ENCODE measurements at regions not wholly inside any gene's neighbourhood (a gene's known extent, or its start where the extent isn't known, plus 50 kb on each side); places are given as distances from the start of the nearest gene placed in this dataset.
A peak's percentile ranks its signal among the peaks of the same experiment; 100 is the strongest.
"Not testable (repeated sequence)": the region's sequence is repeated elsewhere in the genome, so short reads cannot be mapped to it uniquely, and the experiment has no call there.

- no peak for DNase-seq (ENCODE audit: low read depth)
Observed at GRCh38 chr6:141492521-141493284, 640.0 kb upstream of the GJE1 start.

- DNase-seq (ENCODE audit: low read depth) = no peak
Observed at GRCh38 chr6:141491684-141492083, 641.0 kb upstream of the GJE1 start.

DNA sequence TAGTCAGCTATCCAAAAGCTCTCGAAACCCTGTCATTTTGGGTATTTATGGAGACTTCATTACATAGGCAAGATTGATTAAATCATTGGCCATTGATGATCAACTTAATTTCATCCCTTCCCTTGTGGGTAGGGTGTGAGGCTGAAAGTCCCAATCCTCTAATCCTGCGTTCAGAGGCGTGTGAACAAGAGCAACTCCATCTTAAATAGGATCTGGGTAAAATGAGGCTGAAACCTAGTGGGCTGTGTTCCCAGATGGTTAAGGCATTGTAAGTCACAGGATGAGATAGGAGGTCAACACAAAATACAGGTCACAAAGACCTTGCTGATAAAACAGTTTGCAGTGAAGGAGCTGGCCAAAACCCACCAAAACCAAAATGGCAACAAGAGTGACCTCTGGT is 641.7 kb upstream of the GJE1 start:
- no peak for DNase-seq (ENCODE audit: low read depth)

GRCh38 chr6:141488488-141488887 is 644.2 kb upstream of the GJE1 start:
- no peak for DNase-seq (ENCODE audit: low read depth)

- DNase-seq (ENCODE audit: low read depth) = no peak
Observed at GRCh38 chr6:141486942-141487341, 645.8 kb upstream of the GJE1 start.

DNA sequence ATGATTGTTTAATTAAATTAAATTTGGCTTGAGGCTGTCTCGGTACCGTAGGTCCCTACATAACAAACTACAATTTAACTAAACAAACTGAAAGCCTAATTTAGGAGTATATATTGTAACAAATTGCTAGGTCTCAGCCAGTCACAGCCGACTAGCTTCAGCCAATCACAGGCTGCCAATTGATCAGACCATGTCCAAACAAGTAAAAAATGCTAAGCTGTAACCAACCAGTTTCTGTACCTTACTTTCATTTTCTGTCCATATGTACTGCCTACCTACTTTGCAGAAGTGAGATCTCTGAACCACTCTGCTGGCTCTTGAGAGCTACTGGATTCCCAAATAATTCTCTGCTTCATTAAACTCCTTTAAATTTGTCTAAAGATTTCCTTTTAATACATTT is 648.0 kb upstream of the GJE1 start:
- DNase-seq (ENCODE audit: low read depth) = no peak

DNA sequence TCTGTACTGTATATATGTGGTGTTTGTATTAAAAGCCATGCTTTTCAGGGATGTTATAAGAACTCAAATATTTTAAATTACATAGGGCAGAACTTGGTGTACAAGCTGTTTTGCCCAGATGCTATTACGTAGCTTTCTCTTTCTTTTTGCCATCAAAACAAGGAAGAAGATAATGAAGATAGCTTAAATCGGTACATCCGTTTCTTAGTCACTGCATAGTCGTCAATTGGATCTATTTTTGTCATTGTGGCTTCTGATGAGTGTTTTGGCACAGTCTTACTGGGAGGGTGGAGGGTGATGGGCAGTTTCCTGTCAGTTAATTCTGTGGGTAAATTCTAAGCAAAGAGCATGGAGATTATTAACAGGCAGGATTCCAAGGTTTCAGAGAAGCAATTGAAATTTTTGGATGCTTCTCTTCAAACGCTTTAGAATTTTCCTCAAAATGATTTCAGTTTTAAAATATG is 649.1 kb upstream of the GJE1 start:
- peak; percentile 41 for DNase-seq (ENCODE audit: low read depth)

- DNase-seq (ENCODE audit: low read depth) = no peak
Observed at GRCh38 chr6:141482796-141483597, 649.7 kb upstream of the GJE1 start.

DNA sequence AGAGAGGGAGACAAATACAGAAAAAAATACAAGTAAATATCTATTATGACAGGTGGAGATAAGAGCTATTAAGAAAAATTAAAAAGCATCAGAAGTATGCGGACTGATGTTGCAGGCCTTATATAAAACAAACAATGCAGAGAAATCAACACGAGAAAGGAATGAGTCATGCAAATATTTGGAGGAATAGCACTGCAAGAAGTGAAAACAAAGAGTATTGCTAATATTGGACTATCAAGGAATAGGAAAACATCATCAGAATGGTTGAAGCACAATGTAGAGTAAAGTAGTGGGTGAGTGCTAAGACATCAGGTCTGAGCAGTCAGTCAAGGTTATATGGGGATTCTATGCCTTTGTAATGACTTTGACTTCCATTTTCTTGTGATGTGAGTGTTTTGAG is 657.5 kb upstream of the GJE1 start:
- DNase-seq (ENCODE audit: low read depth) = no peak

GRCh38 chr6:141472162-141472928 is 660.4 kb upstream of the GJE1 start:
- DNase-seq (ENCODE audit: low read depth) = no peak

- no peak for DNase-seq (ENCODE audit: low read depth)
Observed at GRCh38 chr6:141470810-141471209, 661.9 kb upstream of the GJE1 start.

GRCh38 chr6:141467881-141468280 is 664.8 kb upstream of the GJE1 start:
- DNase-seq (ENCODE audit: low read depth) = no peak

DNA sequence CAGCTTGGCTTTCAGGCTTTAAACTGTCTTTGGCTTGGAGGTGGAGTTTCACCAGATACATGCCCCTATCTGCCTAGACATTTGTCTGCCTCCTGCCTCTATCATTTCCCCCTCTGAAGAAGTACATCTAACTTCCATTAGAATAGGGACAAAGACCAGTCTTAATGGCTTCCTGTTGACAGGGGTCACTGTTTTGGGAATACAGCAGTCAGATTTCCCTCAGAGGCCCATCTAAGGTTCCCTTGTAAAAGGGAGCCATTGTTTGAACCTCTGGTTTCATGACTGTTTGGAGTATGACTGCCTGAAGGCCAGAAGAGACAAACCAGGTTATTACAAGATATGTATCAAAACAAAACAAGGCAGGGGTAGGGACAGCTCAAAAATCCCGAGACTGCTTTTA is 665.7 kb upstream of the GJE1 start:
- no peak for DNase-seq (ENCODE audit: low read depth)

- no peak for DNase-seq (ENCODE audit: low read depth)
Observed at GRCh38 chr6:141464896-141465295, 667.8 kb upstream of the GJE1 start.

GRCh38 chr6:141464490-141464889 is 668.2 kb upstream of the GJE1 start:
- DNase-seq (ENCODE audit: low read depth) = no peak

DNA sequence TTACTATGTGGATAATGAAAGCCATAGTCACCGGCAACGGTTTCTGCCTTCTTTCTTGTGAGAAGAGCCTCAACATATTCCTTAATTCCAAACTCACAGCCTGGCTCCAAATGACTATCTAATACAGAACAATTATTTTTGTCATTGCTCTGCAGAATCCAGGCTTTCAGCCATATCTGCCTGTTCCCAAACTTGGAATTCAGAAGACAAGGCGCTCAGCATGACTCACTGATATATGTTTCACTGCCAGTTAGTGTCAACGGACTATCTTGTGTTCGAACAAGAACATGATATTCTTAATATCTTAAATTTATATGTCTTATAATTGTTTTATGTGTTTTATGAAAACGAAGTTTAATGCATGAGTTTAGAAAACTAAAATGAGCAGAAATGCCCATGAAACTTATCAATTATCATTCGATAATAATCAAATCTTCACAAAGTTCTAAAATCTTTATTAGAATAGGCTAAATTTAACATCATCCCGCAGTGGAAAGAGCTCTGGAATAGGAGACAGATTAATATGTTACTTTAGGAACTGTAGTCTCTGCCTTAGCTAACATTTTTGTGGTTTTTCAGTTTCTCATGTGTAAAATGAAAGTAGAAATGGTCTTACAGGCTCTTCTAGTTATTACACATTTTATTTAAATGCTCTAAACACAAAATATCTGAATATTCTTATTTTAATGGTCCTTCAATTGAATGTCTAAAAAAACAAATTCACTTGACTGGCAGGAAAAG is 669.3 kb upstream of the GJE1 start:
- no peak for DNase-seq (ENCODE audit: low read depth)

DNA sequence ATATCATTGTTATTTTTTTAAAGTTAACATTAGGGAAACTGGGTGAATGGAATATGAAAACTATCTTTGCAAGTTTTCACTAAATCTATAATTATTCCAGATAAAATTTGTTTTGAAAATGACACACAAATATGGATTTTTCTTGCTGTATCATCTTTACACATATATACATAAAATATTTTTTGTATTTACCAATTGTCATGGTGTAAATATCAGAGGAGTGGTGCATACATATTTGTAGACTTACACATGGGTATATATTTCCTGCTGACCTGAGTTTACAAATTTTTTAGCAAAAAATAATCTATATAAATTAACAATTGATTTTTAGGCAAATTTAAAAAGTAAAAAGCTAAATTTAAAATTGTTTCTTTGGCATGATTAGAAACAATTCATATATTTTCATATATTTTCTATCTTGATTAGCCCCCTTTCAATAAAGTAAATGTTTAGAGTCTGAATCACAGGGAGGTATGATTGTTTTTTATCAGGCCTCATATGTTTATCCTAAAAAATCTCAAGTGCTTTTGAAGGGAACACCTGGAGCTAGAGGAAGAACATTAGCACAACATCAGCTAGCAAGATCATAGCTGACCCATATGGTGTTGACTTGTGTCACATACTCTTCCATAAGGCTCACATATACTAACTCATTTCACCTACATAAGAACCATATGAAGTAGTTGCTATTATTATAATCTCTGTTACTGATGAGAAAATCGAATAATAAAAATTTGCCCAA is 671.8 kb upstream of the GJE1 start:
- no peak for DNase-seq (ENCODE audit: low read depth)

DNA sequence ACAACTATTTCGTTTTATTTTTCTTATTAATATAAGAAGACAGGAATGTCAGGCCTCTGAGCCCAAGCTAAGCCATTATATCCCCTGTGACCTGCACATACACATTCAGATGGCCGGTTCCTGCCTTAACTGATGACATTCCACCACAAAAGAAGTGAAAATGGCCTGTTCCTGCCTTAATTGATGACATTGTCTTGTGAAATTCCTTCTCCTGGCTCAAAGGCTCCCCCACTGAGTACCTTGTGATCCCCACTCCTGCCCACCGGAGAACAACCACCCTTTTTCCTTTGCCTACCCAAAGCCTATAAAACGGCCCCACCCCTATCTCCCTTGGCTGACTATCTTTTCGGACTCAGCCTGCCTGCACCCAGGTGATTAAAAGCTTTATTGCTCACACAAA is 672.5 kb upstream of the GJE1 start:
- not testable (repeated sequence) for DNase-seq (ENCODE audit: low read depth)

- not testable (repeated sequence) for DNase-seq (ENCODE audit: low read depth)
Observed at GRCh38 chr6:141457984-141458383, 674.7 kb upstream of the GJE1 start.

- no peak for DNase-seq (ENCODE audit: low read depth)
Observed at GRCh38 chr6:141452354-141452686, 680.4 kb upstream of the GJE1 start.
